ENCODE measurements at regions not wholly inside any gene's neighbourhood (a gene's known extent, or its start where the extent isn't known, plus 50 kb on each side); places are given as distances from the start of the nearest gene placed in this dataset.

GRCh38 chr2:15038366-15039364 is 406.1 kb downstream of the LRATD1 start:
- TF ChIP-seq, protein P1, sequence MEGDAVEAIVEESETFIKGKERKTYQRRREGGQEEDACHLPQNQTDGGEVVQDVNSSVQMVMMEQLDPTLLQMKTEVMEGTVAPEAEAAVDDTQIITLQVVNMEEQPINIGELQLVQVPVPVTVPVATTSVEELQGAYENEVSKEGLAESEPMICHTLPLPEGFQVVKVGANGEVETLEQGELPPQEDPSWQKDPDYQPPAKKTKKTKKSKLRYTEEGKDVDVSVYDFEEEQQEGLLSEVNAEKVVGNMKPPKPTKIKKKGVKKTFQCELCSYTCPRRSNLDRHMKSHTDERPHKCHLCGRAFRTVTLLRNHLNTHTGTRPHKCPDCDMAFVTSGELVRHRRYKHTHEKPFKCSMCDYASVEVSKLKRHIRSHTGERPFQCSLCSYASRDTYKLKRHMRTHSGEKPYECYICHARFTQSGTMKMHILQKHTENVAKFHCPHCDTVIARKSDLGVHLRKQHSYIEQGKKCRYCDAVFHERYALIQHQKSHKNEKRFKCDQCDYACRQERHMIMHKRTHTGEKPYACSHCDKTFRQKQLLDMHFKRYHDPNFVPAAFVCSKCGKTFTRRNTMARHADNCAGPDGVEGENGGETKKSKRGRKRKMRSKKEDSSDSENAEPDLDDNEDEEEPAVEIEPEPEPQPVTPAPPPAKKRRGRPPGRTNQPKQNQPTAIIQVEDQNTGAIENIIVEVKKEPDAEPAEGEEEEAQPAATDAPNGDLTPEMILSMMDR (IDR thresholded peaks at IDR 0.05), result no peak
- no peak for TF ChIP-seq POLR2A (IDR thresholded peaks at IDR 0.05)
